ENCODE measurements at regions not wholly inside any gene's neighbourhood (a gene's known extent, or its start where the extent isn't known, plus 50 kb on each side); places are given as distances from the start of the nearest gene placed in this dataset.

GRCh38 chr3:87766721-87767120, 292.1 kb downstream of the CGGBP1 start:
- TF ChIP-seq CTCF (IDR thresholded peaks at IDR 0.05) (no peak), ZFX (IDR thresholded peaks at IDR 0.05; ENCODE audit: borderline replicate concordance) (no peak)
